GM12878 (cell line): ENCODE measurements at regions not wholly inside any gene's neighbourhood (a gene's known extent, or its start where the extent isn't known, plus 50 kb on each side); places are given as distances from the start of the nearest gene placed in this dataset.

Source experiments
- ATAC-seq: fragments of 200-7000 bp; cut with Tn5 transposase; 3 replicates; pipeline ENCODE4 v1.9.1; 2020; ENCODE audit warnings: mild to moderate bottlenecking, moderate library complexity
- BruUV-seq: library from RNA; stranded (reverse); fragments of 400-500 nt; replicated peaks from 2 replicates; lab custom pipeline; 2021; lab: Mats Ljungman, UMichigan
- CTCF ChIA-PET: fragments of 300-600 bp; sonication (Branson Sonifier 250); formaldehyde crosslinking; extraction: SDS; loops from one replicate; lab custom pipeline; 2021; ENCODE audit warnings: inconsistent platforms; lab: Yijun Ruan, JAX
- POLR2A ChIA-PET: fragments of 350-600 bp; formaldehyde crosslinking; extraction: SDS; loops from one replicate; lab custom pipeline; 2021; ENCODE audit warnings: inconsistent platforms; lab: Charles Lee
- RAD21 ChIA-PET: fragments of 300-600 bp; sonication (Branson Sonifier 250); formaldehyde crosslinking; loops from one replicate; lab custom pipeline; 2023; ENCODE audit warnings: antibody characterized with exemption; ENCODE audit not compliant: unreplicated experiment; lab: Charles Lee
- SMC1A ChIA-PET: fragments of 300-600 bp; sonication (Branson Sonifier 250); formaldehyde crosslinking; loops from one replicate; lab custom pipeline; 2023; ENCODE audit not compliant: unreplicated experiment, uncharacterized antibody; lab: Charles Lee
- DNase-seq: peaks from one replicate; pipeline ENCODE4 v3.0.0-alpha.2; 2011; ENCODE audit warnings: low read depth, low spot score
- FAIRE-seq: peaks from 3 replicates; lab custom pipeline; 2011; peaks lifted over from hg19 to GRCh38; lab: Jason Lieb, UNC
- H2AFZ ChIP-seq: 2 replicates; pipeline ENCODE4 v1.6.0; 2011; ENCODE audit warnings: low read depth, low read length, control low read depth; ENCODE audit not compliant: control insufficient read depth
- H3K27ac ChIP-seq: 2 replicates; pipeline ENCODE4 v1.5.1; 2011; ENCODE audit warnings: control low read depth; ENCODE audit not compliant: control insufficient read depth, insufficient read depth
- H3K27me3 ChIP-seq, 2 experiments: replicated peaks in 1 of 2; 2 replicates each; pipeline versions ENCODE4 v1.6.0 to v1.6.1; 2011; ENCODE audit warnings: low read length in 1 of 2; ENCODE audit not compliant: control insufficient read depth in 2 of 2, insufficient read depth in 2 of 2
- H3K36me3 ChIP-seq, 2 experiments: 2 replicates each; pipeline ENCODE4 v1.5.1; 2011; ENCODE audit warnings: low read length in 1 of 2; ENCODE audit not compliant: control insufficient read depth in 2 of 2, insufficient read depth in 2 of 2
- H3K4me1 ChIP-seq: 2 replicates; pipeline ENCODE4 v1.6.1; 2011; ENCODE audit warnings: mild to moderate bottlenecking, low read length, moderate library complexity, mixed read lengths; ENCODE audit not compliant: control insufficient read depth, insufficient read depth
- H3K4me2 ChIP-seq: 2 replicates; pipeline ENCODE4 v1.6.0; 2011; ENCODE audit warnings: control low read depth; ENCODE audit not compliant: control insufficient read depth, insufficient read depth
- H3K4me3 ChIP-seq: fragments of 200-600 bp; sonication (generic); 2 replicates; pipeline ENCODE4 v1.5.1; 2016
- H3K79me2 ChIP-seq: 2 replicates; pipeline ENCODE4 v1.6.0; 2011; ENCODE audit warnings: low read length; ENCODE audit not compliant: control insufficient read depth, insufficient read depth
- H3K9ac ChIP-seq: 2 replicates; pipeline ENCODE4 v1.8.0; 2011; ENCODE audit warnings: low read length, control low read depth, mixed read lengths; ENCODE audit not compliant: control insufficient read depth, insufficient read depth
- H3K9me3 ChIP-seq: replicated peaks from 3 replicates; pipeline ENCODE4 v1.5.1; 2011; ENCODE audit warnings: mild to moderate bottlenecking, low read length; ENCODE audit not compliant: control insufficient read depth, insufficient read depth
- H4K20me1 ChIP-seq: 2 replicates; pipeline ENCODE4 v1.6.0; 2011; ENCODE audit not compliant: control insufficient read depth, insufficient read depth
- IRF5 ChIP-seq: fragments of 450-650 bp; IDR thresholded peaks from 2 replicates; pipeline ENCODE4 v1.6.1; 2017; ENCODE audit warnings: borderline replicate concordance
- NFXL1 ChIP-seq: fragments of 450-650 bp; IDR thresholded peaks from 2 replicates; pipeline ENCODE4 v1.6.1; 2017; ENCODE audit warnings: antibody characterized with exemption, mild to moderate bottlenecking, borderline replicate concordance
- ZNF217 ChIP-seq: fragments of 450-650 bp; IDR thresholded peaks from 2 replicates; pipeline ENCODE4 v1.6.1; 2017; ENCODE audit warnings: antibody characterized with exemption, mild to moderate bottlenecking
- WGBS: methylation state at CpG from one replicate; pipeline ENCODE4 v1.1.6; 2016; ENCODE audit warnings: low lambda C conversion rate; ENCODE audit not compliant: insufficient replicate concordance, insufficient coverage; ENCODE audit errors: missing lambda C conversion rate; 5-methylcytosine and 5-hydroxymethylcytosine counted together
- in situ Hi-C: fragments of 300-500 bp; cut with MboI; formaldehyde crosslinking; loops from 9 replicates; pipeline ENCODE4 v1.14.3; 2018; ENCODE audit warnings: mixed read lengths
- intact Hi-C: fragments of 100-400 bp; cut with micrococcal nuclease; formaldehyde crosslinking; loops from one replicate; pipeline ENCODE4 v1.14.2; 2022; ENCODE audit not compliant: unreplicated experiment
- TF ChIP-seq, protein P1 (sequence below): fragments of 450-650 bp; formaldehyde crosslinking; IDR thresholded peaks from 2 replicates; pipeline ENCODE4 v1.5.0; 2022; ENCODE audit warnings: mild to moderate bottlenecking, missing genetic modification characterization

DNA sequence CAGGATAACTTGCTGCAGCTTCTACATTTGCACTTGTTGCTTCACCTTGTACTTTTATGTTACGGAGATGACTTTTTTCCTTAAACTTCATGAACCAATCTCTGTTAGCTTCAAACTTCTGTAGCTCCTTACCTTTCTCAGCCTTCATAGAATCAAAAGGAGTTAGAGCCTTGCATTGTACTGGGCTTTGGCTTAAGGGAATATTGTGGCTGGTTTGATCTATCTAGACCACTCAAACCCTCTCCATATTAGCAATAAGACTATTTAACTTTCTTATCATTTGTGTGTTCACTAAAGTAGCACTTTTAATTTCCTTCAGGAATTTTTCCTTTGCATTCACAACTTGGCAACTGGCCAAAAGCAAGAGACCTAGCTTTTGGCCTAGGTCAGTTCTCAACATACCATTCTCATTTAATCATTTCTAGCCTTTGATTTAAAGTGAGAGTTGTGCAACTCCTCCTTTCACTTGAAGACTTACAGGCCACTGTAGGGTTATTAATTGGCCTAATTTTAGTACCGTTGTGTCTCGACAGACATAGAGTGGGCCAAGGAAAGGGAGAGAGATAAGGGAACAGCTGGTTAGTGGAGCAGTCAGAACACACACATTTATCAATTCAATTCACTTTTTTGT is 63.7 kb downstream of the SHOC1 start:
- FAIRE-seq (no peak), ATAC-seq (no peak), DNase-seq (no peak)
- no TSS peak for BruUV-seq
- no peaks in the 10 kb centered on the region for H3K36me3 ChIP-seq
- no peaks in the 10 kb centered on the region for H4K20me1 ChIP-seq
- intact Hi-C loops (no loop called here), in situ Hi-C loops (no loop called here)
- H3K27me3 ChIP-seq, result no peaks in the 10 kb centered on the region
- ChIA-PET SMC1A (no interaction called here), RAD21 (no interaction called here), CTCF (interaction anchor here (1.0 kb wide), 1 partner anchor 16 kb away, joined by 3 read pairs; no protein-coding TSS in a partner anchor), POLR2A (no interaction called here)
- H2AFZ ChIP-seq, result no peak overlapping the region
- TF ChIP-seq ZNF217, result no peak
- no peak for TF ChIP-seq NFXL1
- no peak for TF ChIP-seq IRF5
- TF ChIP-seq, protein P1, sequence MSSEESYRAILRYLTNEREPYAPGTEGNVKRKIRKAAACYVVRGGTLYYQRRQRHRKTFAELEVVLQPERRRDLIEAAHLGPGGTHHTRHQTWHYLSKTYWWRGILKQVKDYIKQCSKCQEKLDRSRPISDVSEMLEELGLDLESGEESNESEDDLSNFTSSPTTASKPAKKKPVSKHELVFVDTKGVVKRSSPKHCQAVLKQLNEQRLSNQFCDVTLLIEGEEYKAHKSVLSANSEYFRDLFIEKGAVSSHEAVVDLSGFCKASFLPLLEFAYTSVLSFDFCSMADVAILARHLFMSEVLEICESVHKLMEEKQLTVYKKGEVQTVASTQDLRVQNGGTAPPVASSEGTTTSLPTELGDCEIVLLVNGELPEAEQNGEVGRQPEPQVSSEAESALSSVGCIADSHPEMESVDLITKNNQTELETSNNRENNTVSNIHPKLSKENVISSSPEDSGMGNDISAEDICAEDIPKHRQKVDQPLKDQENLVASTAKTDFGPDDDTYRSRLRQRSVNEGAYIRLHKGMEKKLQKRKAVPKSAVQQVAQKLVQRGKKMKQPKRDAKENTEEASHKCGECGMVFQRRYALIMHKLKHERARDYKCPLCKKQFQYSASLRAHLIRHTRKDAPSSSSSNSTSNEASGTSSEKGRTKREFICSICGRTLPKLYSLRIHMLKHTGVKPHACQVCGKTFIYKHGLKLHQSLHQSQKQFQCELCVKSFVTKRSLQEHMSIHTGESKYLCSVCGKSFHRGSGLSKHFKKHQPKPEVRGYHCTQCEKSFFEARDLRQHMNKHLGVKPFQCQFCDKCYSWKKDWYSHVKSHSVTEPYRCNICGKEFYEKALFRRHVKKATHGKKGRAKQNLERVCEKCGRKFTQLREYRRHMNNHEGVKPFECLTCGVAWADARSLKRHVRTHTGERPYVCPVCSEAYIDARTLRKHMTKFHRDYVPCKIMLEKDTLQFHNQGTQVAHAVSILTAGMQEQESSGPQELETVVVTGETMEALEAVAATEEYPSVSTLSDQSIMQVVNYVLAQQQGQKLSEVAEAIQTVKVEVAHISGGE, result no peak
- H3K4me3 ChIP-seq, result no peak overlapping the region
- no peak overlapping the region for H3K4me2 ChIP-seq
- H3K79me2 ChIP-seq, result no peaks in the 10 kb centered on the region
- no peak overlapping the region for H3K27ac ChIP-seq
- H3K9me3 ChIP-seq, result no peaks in the 10 kb centered on the region; the same call in 2 of the 3 replicates
- H3K4me1 ChIP-seq, result no peaks in the 10 kb centered on the region
- WGBS, result 83% methylated on average over 3 of the region's 3 CpGs
- no peak overlapping the region for H3K9ac ChIP-seq
